ENCODE measurements at regions not wholly inside any gene's neighbourhood (a gene's known extent, or its start where the extent isn't known, plus 50 kb on each side); places are given as distances from the start of the nearest gene placed in this dataset.
A peak's percentile ranks its signal among the peaks of the same experiment; 100 is the strongest.
"Not testable (repeated sequence)": the region's sequence is repeated elsewhere in the genome, so short reads cannot be mapped to it uniquely, and the experiment has no call there.

- no peaks in the 10 kb centered on the region for H3K4me1 ChIP-seq (ENCODE audit: low read length)
- H3K36me3 ChIP-seq (replicated peaks; ENCODE audit: low read depth, low read length): no peaks in the 10 kb centered on the region
- no peaks in the 10 kb centered on the region for H3K79me2 ChIP-seq (ENCODE audit: low read length)
- H3K9ac ChIP-seq (ENCODE audit: low read length): no peak overlapping the region
- no peak overlapping the region for H3K4me2 ChIP-seq (ENCODE audit: low read length)
- H3K27ac ChIP-seq (ENCODE audit: low read length): no peak overlapping the region
- no peaks in the 10 kb centered on the region for H3K9me3 ChIP-seq (ENCODE audit: insufficient read depth, low read length)
- TF ChIP-seq EZH2phosphoT487 (IDR thresholded peaks at IDR 0.05; ENCODE audit: low read depth) (no peak), CTCF (IDR thresholded peaks at IDR 0.05; ENCODE audit: low read depth, low read length) (no peak)
- H2AFZ ChIP-seq (ENCODE audit: low read depth, low read length): no peak overlapping the region
- no peaks in the 10 kb centered on the region for H4K20me1 ChIP-seq (ENCODE audit: insufficient read depth, low read length)
- H3K27me3 ChIP-seq (ENCODE audit: low read depth, low read length): peaks cover 17% of the 10 kb centered on the region
- no peak overlapping the region for H3K4me3 ChIP-seq (ENCODE audit: low read length)
Measured at GRCh38 chr16:75820672-75821071, 94.4 kb upstream of the CPHXL start.

GRCh38 chr16:75821117-75821516, 94.8 kb upstream of the CPHXL start:
- H3K36me3 ChIP-seq (replicated peaks; ENCODE audit: low read depth, low read length): no peaks in the 10 kb centered on the region
- no peak overlapping the region for H3K4me2 ChIP-seq (ENCODE audit: low read length)
- no peak overlapping the region for H3K27ac ChIP-seq (ENCODE audit: low read length)
- no peak overlapping the region for H2AFZ ChIP-seq (ENCODE audit: low read depth, low read length)
- TF ChIP-seq CTCF (IDR thresholded peaks at IDR 0.05; ENCODE audit: low read depth, low read length) (peak; percentile 14; the same call in 1 of the 2 replicates), EZH2phosphoT487 (IDR thresholded peaks at IDR 0.05; ENCODE audit: low read depth) (no peak)
- H3K9ac ChIP-seq (ENCODE audit: low read length): no peak overlapping the region
- H4K20me1 ChIP-seq (ENCODE audit: insufficient read depth, low read length): no peaks in the 10 kb centered on the region
- H3K4me3 ChIP-seq (ENCODE audit: low read length): no peak overlapping the region
- H3K79me2 ChIP-seq (ENCODE audit: low read length): no peaks in the 10 kb centered on the region
- H3K27me3 ChIP-seq (ENCODE audit: low read depth, low read length): peaks cover 17% of the 10 kb centered on the region
- no peaks in the 10 kb centered on the region for H3K4me1 ChIP-seq (ENCODE audit: low read length)
- H3K9me3 ChIP-seq (ENCODE audit: insufficient read depth, low read length): no peaks in the 10 kb centered on the region

GRCh38 chr16:75825750-75826149, 99.5 kb upstream of the CPHXL start:
- not testable (repeated sequence) for H3K4me2 ChIP-seq (ENCODE audit: low read length); H3K9ac ChIP-seq (ENCODE audit: low read length); H3K36me3 ChIP-seq (replicated peaks; ENCODE audit: low read depth, low read length); H3K79me2 ChIP-seq (ENCODE audit: low read length); H3K9me3 ChIP-seq (ENCODE audit: insufficient read depth, low read length); H3K27me3 ChIP-seq (ENCODE audit: low read depth, low read length); H3K27ac ChIP-seq (ENCODE audit: low read length); H2AFZ ChIP-seq (ENCODE audit: low read depth, low read length); H3K4me1 ChIP-seq (ENCODE audit: low read length); H4K20me1 ChIP-seq (ENCODE audit: insufficient read depth, low read length); H3K4me3 ChIP-seq (ENCODE audit: low read length)

GRCh38 chr16:75827372-75828038, 101.2 kb upstream of the CPHXL start:
- H3K9ac ChIP-seq (ENCODE audit: low read length); H3K79me2 ChIP-seq (ENCODE audit: low read length); H2AFZ ChIP-seq (ENCODE audit: low read depth, low read length); H3K4me2 ChIP-seq (ENCODE audit: low read length); H3K36me3 ChIP-seq (replicated peaks; ENCODE audit: low read depth, low read length); H4K20me1 ChIP-seq (ENCODE audit: insufficient read depth, low read length); H3K9me3 ChIP-seq (ENCODE audit: insufficient read depth, low read length); H3K4me3 ChIP-seq (ENCODE audit: low read length); H3K27ac ChIP-seq (ENCODE audit: low read length); H3K27me3 ChIP-seq (ENCODE audit: low read depth, low read length); H3K4me1 ChIP-seq (ENCODE audit: low read length): not testable (repeated sequence)

- H3K27me3 ChIP-seq (ENCODE audit: low read depth, low read length); H3K36me3 ChIP-seq (replicated peaks; ENCODE audit: low read depth, low read length); H3K4me2 ChIP-seq (ENCODE audit: low read length); H3K9ac ChIP-seq (ENCODE audit: low read length); H3K79me2 ChIP-seq (ENCODE audit: low read length); H3K27ac ChIP-seq (ENCODE audit: low read length); H3K9me3 ChIP-seq (ENCODE audit: insufficient read depth, low read length); H4K20me1 ChIP-seq (ENCODE audit: insufficient read depth, low read length); H3K4me3 ChIP-seq (ENCODE audit: low read length); H3K4me1 ChIP-seq (ENCODE audit: low read length); H2AFZ ChIP-seq (ENCODE audit: low read depth, low read length): not testable (repeated sequence)
Measured at GRCh38 chr16:75833385-75833784, 107.1 kb upstream of the CPHXL start.

Measured in OCI-LY3 (cell line).